Sigmoid colon (tissue), 6 donors: ENCODE measurements at regions not wholly inside any gene's neighbourhood (a gene's known extent, or its start where the extent isn't known, plus 50 kb on each side); places are given as distances from the start of the nearest gene placed in this dataset.

ENCODE experiments used
- DNase-seq: peaks from one replicate; pipeline ENCODE4 v3.0.0-alpha.2; 2019
- H3K27ac ChIP-seq, 4 donors: fragments of 200-600 bp; sonication (generic); one replicate each; pipeline ENCODE4 v1.5.1; 2016 to 2019; ENCODE audit warnings: mild to moderate bottlenecking in 1 of 4
- H3K27me3 ChIP-seq, 3 donors: fragments of 200-600 bp; sonication (generic); one replicate each; pipeline ENCODE4 v1.5.1; 2019; ENCODE audit warnings: mild to moderate bottlenecking in 1 of 3
- H3K36me3 ChIP-seq, 4 donors: fragments of 200-600 bp; sonication (generic); one replicate each; pipeline ENCODE4 v1.5.1; 2016 to 2019
- H3K4me1 ChIP-seq, 4 donors: fragments of 200-600 bp; sonication (generic); one replicate each; pipeline ENCODE4 v1.5.1; 2017 to 2019
- H3K4me3 ChIP-seq, 4 donors: fragments of 200-600 bp; sonication (generic); one replicate each; pipeline ENCODE4 v1.5.1; 2017 to 2019; ENCODE audit warnings: mild to moderate bottlenecking in 2 of 4, moderate library complexity in 1 of 4
- H3K9me3 ChIP-seq, 4 donors: fragments of 200-600 bp in 3 of 4; sonication (generic) in 3 of 4; one replicate each; pipeline versions ENCODE4 v1.5.1 to v1.6.1; 2013 to 2019
- CTCF ChIP-seq, 4 experiments: fragments of 450-650 bp in 3 of 4; fragments of 200-600 bp in 1 of 4; IDR thresholded peaks; one replicate each; pipeline ENCODE4 v1.5.1; 2016 to 2019; ENCODE audit warnings: antibody characterized with exemption in 4 of 4, mild to moderate bottlenecking in 3 of 4, moderate library complexity in 2 of 4
- EP300 ChIP-seq, 4 donors: sonication (generic); formaldehyde crosslinking; IDR thresholded peaks; one replicate each; pipeline ENCODE4 v1.6.1; 2017; ENCODE audit warnings: antibody characterized with exemption in 4 of 4
- POLR2A ChIP-seq, 2 donors: fragments of 450-650 bp; IDR thresholded peaks; one replicate each; pipeline ENCODE4 v1.6.1; 2016; ENCODE audit warnings: antibody characterized with exemption in 2 of 2, mild to moderate bottlenecking in 2 of 2, moderate library complexity in 2 of 2
- POLR2AphosphoS5 ChIP-seq, 4 donors: sonication (generic); formaldehyde crosslinking; IDR thresholded peaks; one replicate each; pipeline ENCODE4 v1.6.1; 2017; ENCODE audit warnings: antibody characterized with exemption in 4 of 4
- WGBS, 2 donors: extraction: QIAGEN DNeasy Blood & Tissue Kit; methylation state at CpG; one replicate each; pipeline ENCODE4 v1.1.7; 2013; 5-methylcytosine and 5-hydroxymethylcytosine counted together
- intact Hi-C: fragments of 100-400 bp; cut with DNase I; formaldehyde crosslinking; loops from one replicate; pipeline ENCODE4 v1.15.1; 2023
- donor health status: healthy with polysubstance abuse.
- donor health status: healthy.

- peaks cover 0 to 11% (median 8%) of the 10 kb centered on the region in 4 donors for H3K4me1 ChIP-seq
- 62 to 63% methylated on average over 6 of the region's 6 CpGs for WGBS, 2 donors
- no peak for DNase-seq
- H3K4me3 ChIP-seq, result no peak overlapping the region
- H3K27me3 ChIP-seq, result no peaks in the 10 kb centered on the region
- TF ChIP-seq POLR2AphosphoS5 (IDR thresholded peaks at IDR 0.05), result no peak
- no peak for TF ChIP-seq POLR2A (IDR thresholded peaks at IDR 0.05)
- no peak for TF ChIP-seq CTCF (IDR thresholded peaks at IDR 0.05)
- TF ChIP-seq EP300 (IDR thresholded peaks at IDR 0.05), result no peak
- H3K36me3 ChIP-seq, result no peaks in the 10 kb centered on the region
- intact Hi-C loops, result loop anchor here (2.0 kb wide), 2 partner anchors 578 to 858 kb away; no protein-coding TSS in a partner anchor
- no peaks in the 10 kb centered on the region for H3K9me3 ChIP-seq
- peak overlapping the region in 1 of 4 donors; percentile 78 for H3K27ac ChIP-seq
These were observed 155.6 kb downstream of the TM9SF2 start for GRCh38 chr13:99656844-99657381.

GRCh38 chr13:99656092-99656745 is 154.9 kb downstream of the TM9SF2 start:
- peaks cover 0 to 11% (median 8%) of the 10 kb centered on the region in 4 donors for H3K4me1 ChIP-seq
- 2 to 11% methylated on average over 8 of the region's 8 CpGs for WGBS, 2 donors
- no peak for TF ChIP-seq POLR2AphosphoS5 (IDR thresholded peaks at IDR 0.05)
- no peak for TF ChIP-seq POLR2A (IDR thresholded peaks at IDR 0.05)
- TF ChIP-seq CTCF (IDR thresholded peaks at IDR 0.05), result peak; percentile 78 to 92 (median 85)
- TF ChIP-seq EP300 (IDR thresholded peaks at IDR 0.05), result no peak
- intact Hi-C loops, result loop anchor here (2.0 kb wide), 2 partner anchors 579 to 859 kb away; no protein-coding TSS in a partner anchor
- no peaks in the 10 kb centered on the region for H3K9me3 ChIP-seq
- DNase-seq, result peak; percentile 85
- no peak overlapping the region for H3K4me3 ChIP-seq
- H3K36me3 ChIP-seq, result no peaks in the 10 kb centered on the region
- H3K27me3 ChIP-seq, result no peaks in the 10 kb centered on the region
- H3K27ac ChIP-seq, result no peak overlapping the region

GRCh38 chr13:99655351-99656091 is 154.2 kb downstream of the TM9SF2 start:
- H3K27ac ChIP-seq, result no peak overlapping the region
- intact Hi-C loops, result loop anchor here (2.0 kb wide), 2 partner anchors 579 to 859 kb away; no protein-coding TSS in a partner anchor
- no peak overlapping the region for H3K4me3 ChIP-seq
- no peaks in the 10 kb centered on the region for H3K36me3 ChIP-seq
- DNase-seq, result no peak
- H3K27me3 ChIP-seq, result no peaks in the 10 kb centered on the region
- TF ChIP-seq POLR2AphosphoS5 (IDR thresholded peaks at IDR 0.05), result no peak
- TF ChIP-seq CTCF (IDR thresholded peaks at IDR 0.05), result no peak
- no peak for TF ChIP-seq POLR2A (IDR thresholded peaks at IDR 0.05)
- TF ChIP-seq EP300 (IDR thresholded peaks at IDR 0.05), result no peak
- H3K9me3 ChIP-seq, result no peaks in the 10 kb centered on the region
- WGBS, 2 donors, result 68 to 82% methylated on average over 17 of the region's 17 CpGs
- H3K4me1 ChIP-seq, result peaks cover 0 to 11% (median 8%) of the 10 kb centered on the region in 4 donors

- H3K9me3 ChIP-seq, result no peaks in the 10 kb centered on the region
- no peaks in the 10 kb centered on the region for H3K27me3 ChIP-seq
- peaks cover 0 to 11% (median 8%) of the 10 kb centered on the region in 4 donors for H3K4me1 ChIP-seq
- TF ChIP-seq EP300 (IDR thresholded peaks at IDR 0.05), result no peak
- TF ChIP-seq POLR2A (IDR thresholded peaks at IDR 0.05), result no peak
- TF ChIP-seq POLR2AphosphoS5 (IDR thresholded peaks at IDR 0.05), result no peak
- no peak for TF ChIP-seq CTCF (IDR thresholded peaks at IDR 0.05)
- 83 to 85% methylated on average over 4 of the region's 4 CpGs for WGBS, 2 donors
- intact Hi-C loops, result no loop called here
- H3K4me3 ChIP-seq, result no peak overlapping the region
- H3K27ac ChIP-seq, result no peak overlapping the region
- no peaks in the 10 kb centered on the region for H3K36me3 ChIP-seq
- no peak for DNase-seq
These were observed 152.8 kb downstream of the TM9SF2 start for GRCh38 chr13:99654076-99654475.
